T-helper 1 cell treated with Interleukin-12 subunit alpha and Interleukin-12 subunit beta and Interleukin-4 antibody, amounts not matched to agents 30 μg/mL and 1 μg/mL, for 36 hours (primary cell): ENCODE measurements at regions not wholly inside any gene's neighbourhood (a gene's known extent, or its start where the extent isn't known, plus 50 kb on each side); places are given as distances from the start of the nearest gene placed in this dataset.
"Not testable (repeated sequence)": the region's sequence is repeated elsewhere in the genome, so short reads cannot be mapped to it uniquely, and the experiment has no call there.

ENCODE experiments used
- H3K27ac Mint-ChIP-seq: one replicate; pipeline ENCODE4 v1.8.0; 2021; ENCODE audit warnings: mild to moderate bottlenecking, mixed read lengths
- H3K27me3 Mint-ChIP-seq: one replicate; pipeline ENCODE4 v1.8.0; 2021; ENCODE audit warnings: low read depth, mixed read lengths
- H3K36me3 Mint-ChIP-seq: one replicate; pipeline ENCODE4 v1.8.0; 2021; ENCODE audit warnings: low read depth, mixed read lengths
- H3K4me1 Mint-ChIP-seq: one replicate; pipeline ENCODE4 v1.8.0; 2021; ENCODE audit warnings: low read depth, mixed read lengths
- H3K4me3 Mint-ChIP-seq: one replicate; pipeline ENCODE4 v1.8.0; 2021; ENCODE audit warnings: mild to moderate bottlenecking, moderate library complexity, mixed read lengths
- H3K9me3 Mint-ChIP-seq: one replicate; pipeline ENCODE4 v1.8.0; 2021; ENCODE audit warnings: mixed read lengths

DNA sequence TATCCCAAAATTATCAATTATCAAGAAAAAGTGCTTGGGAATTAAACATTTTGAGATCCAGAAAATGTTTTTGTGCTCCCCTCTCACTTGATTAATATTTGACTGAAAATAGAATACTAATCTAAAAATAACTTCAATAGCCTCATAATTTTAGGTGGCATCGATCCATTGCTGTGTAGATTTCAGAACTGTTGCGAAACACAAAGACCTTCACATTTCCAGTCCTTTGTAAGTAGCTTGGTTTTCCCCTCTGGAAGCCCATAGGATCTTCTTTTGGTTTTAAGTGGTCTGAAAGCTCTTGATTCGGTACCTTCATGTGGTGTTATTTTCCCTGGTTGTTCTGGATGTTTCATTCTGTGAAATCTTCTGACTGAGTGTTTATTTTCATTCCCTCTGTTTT lies 176.5 kb downstream of the NUFIP1 start:
- H3K27me3 Mint-ChIP-seq: peaks cover 24% of the 10 kb centered on the region

DNA sequence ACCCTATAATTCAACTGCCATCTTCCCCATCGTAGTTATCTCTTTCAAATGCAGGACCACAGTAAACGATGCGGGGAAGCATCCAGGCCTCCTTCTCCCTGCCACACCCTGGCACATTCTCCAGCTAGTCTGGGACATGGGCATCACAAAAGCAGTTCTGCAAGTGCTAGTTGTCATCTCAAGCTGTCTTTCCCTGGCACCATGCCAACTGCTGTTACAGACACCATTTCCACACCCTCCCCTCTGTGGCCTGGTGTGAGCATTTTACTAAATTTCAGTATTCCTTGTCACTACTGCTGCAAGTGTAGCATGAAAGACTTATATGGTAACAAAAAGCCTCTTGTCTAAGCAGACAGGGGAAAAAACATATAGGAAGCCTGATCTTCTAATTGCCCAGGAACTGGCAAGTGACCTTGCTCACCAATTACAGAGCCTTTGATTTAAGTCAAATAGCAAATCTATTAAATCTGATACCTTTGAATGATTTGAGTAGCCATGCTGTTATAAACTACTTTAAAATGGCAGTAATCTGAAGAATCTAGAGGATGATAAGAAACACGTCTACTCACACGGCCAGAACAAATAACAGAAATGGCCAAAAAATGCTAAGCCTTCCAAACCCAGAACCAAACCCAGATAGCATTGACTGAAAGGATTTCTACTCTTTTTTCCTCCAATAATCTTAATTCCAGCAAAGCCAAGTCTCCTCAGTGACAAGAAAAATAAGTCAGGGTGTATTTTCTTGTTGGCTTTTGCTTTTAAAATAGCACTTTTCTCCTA lies 179.0 kb downstream of the NUFIP1 start:
- Mint-ChIP-seq H3K9me3 (no peaks in the 10 kb centered on the region), H3K4me1 (peaks cover 2% of the 10 kb centered on the region), H3K27me3 (peaks cover 20% of the 10 kb centered on the region), H3K27ac (no peak overlapping the region), H3K4me3 (no peak overlapping the region), H3K36me3 (no peaks in the 10 kb centered on the region)

More for the DNA sequence above, 176.5 kb downstream of the NUFIP1 start:
- Mint-ChIP-seq H3K4me3 (no peak overlapping the region), H3K27ac (no peak overlapping the region), H3K36me3 (no peaks in the 10 kb centered on the region), H3K9me3 (no peaks in the 10 kb centered on the region), H3K4me1 (peaks cover 7% of the 10 kb centered on the region)

DNA sequence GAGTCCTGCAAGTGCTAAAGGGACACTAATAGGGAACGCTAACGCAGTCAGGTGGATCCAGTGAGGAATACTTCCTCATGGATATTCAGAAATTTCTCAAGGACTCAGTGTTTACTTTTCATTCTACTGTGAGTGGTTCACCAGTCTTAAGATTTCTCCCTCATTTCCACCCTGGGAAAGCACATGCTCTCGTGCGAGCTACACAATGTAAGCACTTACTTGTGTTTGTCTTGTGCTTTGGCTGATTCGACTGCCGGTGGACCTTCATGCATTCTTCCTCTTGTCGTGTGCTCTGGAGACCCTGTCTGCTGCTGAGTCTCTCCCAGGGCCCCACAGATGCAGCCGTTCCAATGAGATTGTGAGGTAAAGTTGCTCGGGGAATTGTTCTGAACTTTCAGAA lies 180.1 kb downstream of the NUFIP1 start:
- H3K27ac Mint-ChIP-seq: no peak overlapping the region
- H3K36me3 Mint-ChIP-seq: no peaks in the 10 kb centered on the region
- H3K9me3 Mint-ChIP-seq: no peaks in the 10 kb centered on the region
- H3K4me3 Mint-ChIP-seq: no peak overlapping the region
- H3K4me1 Mint-ChIP-seq: no peaks in the 10 kb centered on the region
- peaks cover 11% of the 10 kb centered on the region for H3K27me3 Mint-ChIP-seq

DNA sequence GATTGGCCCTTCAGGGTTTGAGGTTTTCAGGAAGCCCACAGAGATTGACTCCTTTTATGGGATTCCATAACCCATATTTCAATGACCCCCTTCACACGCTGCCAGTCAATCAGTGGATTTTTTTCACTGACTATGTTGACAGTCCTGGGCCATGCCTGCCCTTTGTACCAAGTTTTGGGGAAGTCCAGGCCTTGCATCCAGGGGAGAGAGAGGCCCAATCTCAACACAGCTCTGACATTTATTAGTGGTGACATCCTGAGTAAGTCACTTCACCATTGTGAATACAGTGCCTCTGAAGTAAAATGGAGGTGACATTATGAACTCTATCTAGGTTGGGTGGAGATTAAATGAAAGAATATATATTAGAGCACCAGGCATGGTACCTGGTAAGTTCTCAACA lies 181.1 kb downstream of the NUFIP1 start:
- H3K9me3 Mint-ChIP-seq: no peaks in the 10 kb centered on the region
- H3K27me3 Mint-ChIP-seq: peaks cover 7% of the 10 kb centered on the region
- H3K4me1 Mint-ChIP-seq: no peaks in the 10 kb centered on the region
- no peaks in the 10 kb centered on the region for H3K36me3 Mint-ChIP-seq
- H3K4me3 Mint-ChIP-seq: no peak overlapping the region
- no peak overlapping the region for H3K27ac Mint-ChIP-seq

DNA sequence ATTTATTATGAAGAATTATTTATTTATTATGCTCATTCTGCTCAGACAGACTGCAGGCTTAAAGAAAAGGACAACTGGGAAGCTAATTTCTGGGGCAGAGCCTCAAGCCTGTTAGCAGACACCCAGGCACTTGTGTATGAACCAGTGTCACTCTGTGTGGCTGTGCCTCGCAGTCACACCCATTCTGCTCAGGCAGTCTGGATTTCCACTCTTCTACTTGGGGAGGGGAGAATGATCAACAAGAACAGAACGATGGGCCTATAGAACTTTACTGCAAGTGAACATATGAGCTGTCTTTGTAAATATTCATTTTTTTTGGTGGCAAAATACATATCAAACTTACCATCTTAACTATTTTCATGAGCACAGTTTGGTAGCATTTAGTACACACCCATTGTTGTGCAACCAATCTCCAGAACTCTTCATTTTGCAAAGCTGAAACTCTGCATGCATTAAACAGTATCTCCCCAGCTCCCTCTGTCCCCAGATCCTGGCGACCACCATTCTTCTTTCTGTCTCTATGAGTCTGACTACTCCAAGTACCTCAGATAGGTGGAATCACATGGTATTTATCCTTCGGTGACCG lies 181.7 kb downstream of the NUFIP1 start:
- Mint-ChIP-seq H3K9me3 (no peaks in the 10 kb centered on the region), H3K36me3 (no peaks in the 10 kb centered on the region), H3K27ac (no peak overlapping the region)

DNA sequence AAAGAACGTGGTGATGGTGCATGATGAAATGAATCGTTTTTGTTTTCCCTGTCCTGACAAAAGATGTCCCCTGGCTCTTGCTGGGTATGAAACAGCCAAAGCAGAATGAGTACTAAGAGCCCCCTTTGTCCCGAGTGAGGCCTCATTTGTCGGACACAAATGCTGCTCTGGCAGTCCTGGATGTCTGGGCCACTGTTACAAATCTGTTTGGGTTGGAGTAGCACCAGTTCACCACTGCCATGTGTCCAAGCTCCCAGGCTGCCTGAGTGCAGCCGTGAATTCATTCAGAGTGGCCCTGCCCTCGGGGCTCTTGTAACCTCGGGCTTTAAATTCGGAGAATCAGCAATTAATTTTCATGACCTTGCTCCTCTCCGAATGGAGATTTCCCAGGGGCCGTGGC lies 182.4 kb downstream of the NUFIP1 start:
- Mint-ChIP-seq H3K4me3 (no peak overlapping the region), H3K27me3 (no peaks in the 10 kb centered on the region), H3K9me3 (no peaks in the 10 kb centered on the region), H3K4me1 (no peaks in the 10 kb centered on the region), H3K36me3 (no peaks in the 10 kb centered on the region), H3K27ac (no peak overlapping the region)

More for the DNA sequence above, 181.7 kb downstream of the NUFIP1 start:
- H3K4me3 Mint-ChIP-seq: no peak overlapping the region
- H3K27me3 Mint-ChIP-seq: peaks cover 6% of the 10 kb centered on the region
- H3K4me1 Mint-ChIP-seq: no peaks in the 10 kb centered on the region

DNA sequence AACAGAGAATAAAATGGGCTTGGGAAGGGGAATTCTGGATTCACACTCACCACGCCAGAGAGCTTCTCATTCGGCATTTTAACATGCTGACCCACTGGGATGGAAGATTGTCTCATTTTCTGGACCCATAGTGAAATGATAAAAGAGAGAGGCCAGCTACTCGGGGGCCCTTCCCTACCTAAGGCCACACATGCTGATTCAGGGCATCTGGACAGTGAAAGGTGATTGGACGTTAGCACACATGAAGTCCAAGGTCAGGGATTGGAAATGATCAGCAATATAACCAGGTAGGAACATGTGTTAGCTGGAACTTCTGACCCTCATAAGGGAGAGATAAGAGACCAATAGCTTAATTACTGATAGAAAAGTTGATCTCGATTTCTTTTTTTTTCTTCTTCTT lies 183.7 kb downstream of the NUFIP1 start:
- H3K4me1 Mint-ChIP-seq: no peaks in the 10 kb centered on the region
- H3K36me3 Mint-ChIP-seq: no peaks in the 10 kb centered on the region

DNA sequence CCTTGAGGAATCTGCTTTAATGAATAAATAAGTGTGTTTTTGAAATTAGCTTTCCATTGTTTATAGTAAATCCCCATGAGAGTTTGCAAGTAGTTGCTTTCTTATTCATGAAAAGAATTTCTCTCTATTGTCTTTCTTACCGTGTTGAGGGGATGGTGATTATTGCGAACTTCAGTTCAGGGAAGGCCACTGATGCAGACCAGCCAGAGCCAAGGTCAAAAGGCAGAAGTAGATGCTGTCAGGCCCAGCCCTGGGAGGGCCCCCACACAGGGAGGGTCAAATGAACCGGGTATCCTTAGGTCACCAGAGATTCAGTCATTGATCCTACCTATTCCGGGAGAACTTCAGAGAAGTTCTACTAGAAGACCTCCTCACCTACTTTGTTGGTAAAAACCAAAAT lies 185.9 kb downstream of the NUFIP1 start:
- H3K36me3 Mint-ChIP-seq: no peaks in the 10 kb centered on the region
- H3K4me1 Mint-ChIP-seq: no peaks in the 10 kb centered on the region
- no peak overlapping the region for H3K4me3 Mint-ChIP-seq
- no peak overlapping the region for H3K27ac Mint-ChIP-seq
- H3K27me3 Mint-ChIP-seq: peaks cover under 1% of the 10 kb centered on the region
- no peaks in the 10 kb centered on the region for H3K9me3 Mint-ChIP-seq

More for the DNA sequence above, 183.7 kb downstream of the NUFIP1 start:
- Mint-ChIP-seq H3K9me3 (no peaks in the 10 kb centered on the region), H3K27ac (no peak overlapping the region), H3K4me3 (no peak overlapping the region), H3K27me3 (no peaks in the 10 kb centered on the region)

DNA sequence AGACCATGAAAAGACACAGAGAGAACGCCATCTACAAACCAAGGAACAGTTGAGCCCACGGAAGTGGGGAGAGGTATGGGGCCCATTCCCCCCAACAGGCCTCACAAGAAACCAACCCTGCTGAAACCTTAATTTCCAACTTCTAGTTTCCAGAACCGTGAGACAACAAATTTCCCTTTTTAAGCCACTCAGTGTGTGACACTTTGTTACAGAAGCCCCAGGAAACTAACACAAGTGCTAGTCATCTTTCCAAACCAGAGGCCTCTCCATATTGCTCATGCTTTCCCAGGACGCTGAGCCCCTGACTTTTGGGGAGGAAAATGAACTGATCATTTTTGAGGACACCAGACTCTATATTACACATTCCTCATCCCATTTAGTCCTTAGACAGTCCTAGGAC lies 186.8 kb downstream of the NUFIP1 start:
- Mint-ChIP-seq H3K27ac (no peak overlapping the region), H3K4me3 (no peak overlapping the region), H3K27me3 (peaks cover 3% of the 10 kb centered on the region), H3K4me1 (no peaks in the 10 kb centered on the region), H3K36me3 (no peaks in the 10 kb centered on the region), H3K9me3 (no peaks in the 10 kb centered on the region)

DNA sequence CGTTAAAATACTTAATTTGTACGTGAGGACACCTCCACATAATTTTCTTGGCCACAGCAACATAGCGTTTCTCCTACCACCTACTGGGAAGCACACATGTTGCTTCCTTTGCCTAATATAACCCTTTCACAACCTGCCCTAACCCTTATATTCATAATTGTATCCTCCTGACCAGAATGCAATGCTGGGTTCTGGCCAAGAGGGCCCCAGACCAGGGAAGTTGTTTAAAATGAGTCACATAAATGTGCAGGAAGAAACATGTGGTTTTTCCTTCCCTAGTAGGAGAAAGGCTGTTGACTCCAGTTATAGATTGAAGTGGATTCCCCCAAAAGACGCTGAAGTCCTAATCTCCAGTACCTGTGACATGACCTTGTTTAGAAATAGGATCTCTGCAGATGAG lies 187.3 kb downstream of the NUFIP1 start:
- Mint-ChIP-seq H3K36me3 (no peaks in the 10 kb centered on the region), H3K27ac (no peak overlapping the region), H3K9me3 (no peaks in the 10 kb centered on the region), H3K27me3 (peaks cover 3% of the 10 kb centered on the region), H3K4me3 (no peak overlapping the region), H3K4me1 (no peaks in the 10 kb centered on the region)

DNA sequence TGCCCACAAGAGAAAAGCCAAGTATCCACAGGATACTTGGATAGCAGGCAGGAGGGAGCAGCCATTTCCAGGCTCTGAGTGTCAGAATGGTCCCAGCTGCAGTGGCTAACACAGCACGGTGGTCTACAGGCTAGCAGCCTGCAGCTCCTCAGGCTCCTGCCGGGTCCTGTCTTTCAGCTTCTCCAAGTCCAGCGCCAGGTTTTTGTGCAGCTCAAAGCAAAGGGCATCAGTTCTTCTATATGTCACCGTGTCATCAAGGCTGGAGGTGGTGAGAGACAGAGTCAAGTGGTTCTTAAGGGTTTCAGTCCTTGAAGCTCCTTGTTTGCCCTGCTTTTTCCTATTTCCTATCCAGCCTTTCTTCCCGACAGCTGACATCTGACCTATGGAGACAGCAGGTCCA lies 188.6 kb downstream of the NUFIP1 start:
- H3K4me3 Mint-ChIP-seq: no peak overlapping the region
- peaks cover 3% of the 10 kb centered on the region for H3K27me3 Mint-ChIP-seq
- H3K36me3 Mint-ChIP-seq: no peaks in the 10 kb centered on the region
- H3K4me1 Mint-ChIP-seq: no peaks in the 10 kb centered on the region
- no peaks in the 10 kb centered on the region for H3K9me3 Mint-ChIP-seq
- no peak overlapping the region for H3K27ac Mint-ChIP-seq

DNA sequence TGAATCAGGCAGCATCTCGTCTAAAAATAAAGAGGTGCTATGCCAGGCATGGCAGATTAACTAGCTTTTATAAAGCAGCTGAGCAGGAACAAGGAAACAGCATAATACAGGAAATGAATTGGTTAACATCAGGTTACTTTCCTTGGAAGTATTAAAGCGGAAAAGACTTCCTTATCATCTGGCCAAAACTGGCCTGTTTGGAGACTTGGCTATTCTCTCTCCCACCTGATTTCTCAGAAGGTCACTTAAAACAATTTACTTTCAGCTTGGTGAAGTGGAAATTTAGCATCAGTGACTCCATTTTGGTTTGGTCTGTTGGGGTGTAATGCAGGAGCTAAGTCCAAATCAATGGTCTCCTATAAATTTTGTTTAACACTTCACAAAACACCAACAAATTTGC lies 191.6 kb downstream of the NUFIP1 start:
- Mint-ChIP-seq H3K27me3 (peaks cover 3% of the 10 kb centered on the region), H3K4me3 (no peak overlapping the region), H3K36me3 (no peaks in the 10 kb centered on the region), H3K9me3 (no peaks in the 10 kb centered on the region), H3K4me1 (no peaks in the 10 kb centered on the region), H3K27ac (no peak overlapping the region)

DNA sequence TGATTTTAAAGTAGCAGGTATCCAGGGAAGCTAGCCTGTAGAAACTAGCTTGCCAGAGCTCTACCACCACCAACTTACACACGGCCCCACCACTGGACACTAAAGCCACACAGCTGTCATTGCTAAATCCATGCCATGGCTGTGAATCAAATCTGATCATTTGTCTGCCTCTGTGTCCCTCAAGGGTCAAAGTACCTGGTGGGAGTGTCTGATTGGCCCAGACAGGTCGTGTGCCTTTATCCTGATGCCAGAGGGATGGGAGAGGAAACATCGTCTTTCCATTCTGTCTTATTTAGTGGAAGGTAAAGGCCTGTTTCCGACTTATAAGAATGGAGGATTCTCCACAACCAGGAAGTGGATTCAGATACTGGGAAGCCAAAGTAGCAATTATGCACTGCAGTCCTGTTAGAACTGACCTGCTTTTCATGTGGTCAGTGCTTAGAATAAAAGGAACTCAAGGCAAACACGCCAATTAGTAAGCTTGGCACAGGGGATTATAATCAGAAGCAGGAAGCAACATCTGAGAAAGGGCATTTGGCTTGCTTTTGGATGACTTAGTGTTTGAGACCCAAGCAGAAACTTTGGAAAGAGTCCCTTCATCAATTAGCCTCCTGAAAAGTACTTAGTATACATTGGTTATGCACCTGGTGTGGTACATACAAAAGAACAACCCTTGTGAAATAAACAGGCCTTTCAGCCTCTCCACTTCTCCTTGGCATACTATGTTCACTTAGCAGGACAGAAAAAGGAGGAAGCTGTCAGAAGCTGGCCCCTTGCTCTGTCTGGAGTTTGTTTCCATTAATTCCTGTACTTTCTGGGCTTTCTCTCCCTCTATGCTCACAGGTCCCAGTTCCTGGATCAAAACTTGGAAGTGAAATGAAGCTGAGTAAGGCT lies 192.4 kb downstream of the NUFIP1 start:
- Mint-ChIP-seq H3K27ac (no peak overlapping the region), H3K27me3 (peaks cover 3% of the 10 kb centered on the region), H3K36me3 (no peaks in the 10 kb centered on the region), H3K4me3 (no peak overlapping the region), H3K9me3 (no peaks in the 10 kb centered on the region), H3K4me1 (no peaks in the 10 kb centered on the region)

DNA sequence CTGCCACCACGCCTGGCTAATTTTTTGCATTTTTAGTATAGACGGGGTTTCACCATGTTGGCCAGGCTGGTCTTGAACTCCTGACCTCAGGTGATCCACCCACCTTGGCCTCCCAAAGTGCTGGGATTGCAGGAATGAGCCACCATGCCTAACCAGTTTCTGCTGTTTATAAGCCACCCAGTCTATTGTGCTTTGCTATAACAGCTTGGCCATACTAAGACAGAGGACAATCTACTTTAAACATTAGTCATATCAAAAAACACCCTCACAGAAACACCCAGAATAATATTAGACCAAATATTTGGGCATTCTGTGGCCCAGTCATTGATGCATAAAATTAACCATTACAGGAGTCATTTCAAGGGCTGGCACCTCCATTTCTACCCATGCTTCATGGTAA lies 193.2 kb downstream of the NUFIP1 start:
- not testable (repeated sequence) for H3K4me1 Mint-ChIP-seq, H3K27me3 Mint-ChIP-seq, H3K4me3 Mint-ChIP-seq, H3K27ac Mint-ChIP-seq, H3K9me3 Mint-ChIP-seq, H3K36me3 Mint-ChIP-seq

DNA sequence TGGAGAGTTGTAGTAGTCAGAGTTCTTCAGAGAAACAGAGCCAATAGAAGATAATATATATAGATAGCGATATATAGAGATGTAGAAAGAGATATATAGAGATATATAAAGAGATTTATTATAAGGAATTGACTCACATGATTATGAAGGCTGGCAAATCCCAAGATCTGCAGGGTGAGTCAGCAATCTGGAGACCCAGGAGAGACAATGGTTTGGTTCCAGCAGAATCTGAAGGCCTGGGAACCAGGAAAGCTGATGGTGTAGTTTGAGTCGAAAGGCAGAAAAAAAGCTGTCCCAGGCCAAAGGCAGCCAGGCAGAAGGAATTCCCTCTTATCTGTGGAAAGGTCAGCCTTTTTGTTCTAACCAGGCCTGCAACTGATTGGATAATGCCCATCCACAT lies 194.1 kb downstream of the NUFIP1 start:
- Mint-ChIP-seq H3K4me1 (no peaks in the 10 kb centered on the region), H3K36me3 (no peaks in the 10 kb centered on the region), H3K4me3 (no peak overlapping the region), H3K27me3 (peaks cover 3% of the 10 kb centered on the region), H3K9me3 (no peaks in the 10 kb centered on the region), H3K27ac (no peak overlapping the region)
